ENCODE measurements at regions not wholly inside any gene's neighbourhood (a gene's known extent, or its start where the extent isn't known, plus 50 kb on each side); places are given as distances from the start of the nearest gene placed in this dataset.

- no TSS peak for BruUV-seq (replicated peaks)
- TF ChIP-seq KLF13 (CRISPR knock-in tag; IDR thresholded peaks at IDR 0.05) (no peak), MBNL3 (CRISPR knock-in tag; conservative IDR thresholded peaks at IDR 0.05) (no peak)
- peaks cover 11% of the 10 kb centered on the region for H3K9me3 ChIP-seq (ENCODE audit: low read length)
- CTCF ChIA-PET (ENCODE audit: low intra/inter-chr PET ratio, low total read pairs), result no interaction called here
- intact Hi-C loops (cut with micrococcal nuclease; ENCODE audit: unreplicated experiment), result no loop called here
- no peak for DNase-seq (ENCODE audit: low spot score)
- 13% methylated on average over 3 of the region's 3 CpGs for WGBS (ENCODE audit: low lambda C conversion rate)
- H3K27me3 ChIP-seq (ENCODE audit: control insufficient read depth in 1 of 2, insufficient read depth in 2 of 2, low read length in 2 of 2), result no peaks in the 10 kb centered on the region
- H3K4me3 ChIP-seq (replicated peaks in 1 of 3; ENCODE audit: insufficient read depth in 1 of 3, low read depth in 2 of 3, low read length in 3 of 3), result no peak overlapping the region
- H2AFZ ChIP-seq (ENCODE audit: low read length), result no peak overlapping the region
- no peak for FAIRE-seq
- H3K79me2 ChIP-seq (ENCODE audit: insufficient read depth, low read length), result no peaks in the 10 kb centered on the region
- H3K9ac ChIP-seq (ENCODE audit: insufficient read depth, low read depth, low read length), result no peak overlapping the region
- H3K4me2 ChIP-seq (ENCODE audit: low read depth, low read length), result no peak overlapping the region
- ATAC-seq, result no peak
- H3K36me3 ChIP-seq (replicated peaks in 1 of 2; ENCODE audit: control insufficient read depth in 1 of 2, insufficient read depth in 2 of 2, low read length in 2 of 2), result no peaks in the 10 kb centered on the region
- POLR2A ChIA-PET, result no interaction called here
- H3K4me1 ChIP-seq (ENCODE audit: insufficient read depth, low read length), result no peaks in the 10 kb centered on the region
- no peak overlapping the region for H3K27ac ChIP-seq (ENCODE audit: extremely low read length, insufficient read depth, low read length)
- in situ Hi-C loops (cut with HindIII; ENCODE audit: extremely low pct_ligation_motif_present, low pct_unique_long_range_greater_than_20kb), result loop anchor here (5.0 kb wide), 1 partner anchor 168 kb away; no protein-coding TSS in a partner anchor
- no peaks in the 10 kb centered on the region for H4K20me1 ChIP-seq (ENCODE audit: insufficient read depth, low read length)
Measured at GRCh38 chr16:51814617-51815016, 663.5 kb upstream of the SALL1 start.

GRCh38 chr16:51813609-51814008 lies 662.5 kb upstream of the SALL1 start:
- Histone ChIP-seq H4K20me1 (ENCODE audit: insufficient read depth, low read length) (no peaks in the 10 kb centered on the region), H3K4me1 (ENCODE audit: insufficient read depth, low read length) (no peaks in the 10 kb centered on the region), H3K9me3 (ENCODE audit: low read length) (peaks cover 11% of the 10 kb centered on the region), H3K79me2 (ENCODE audit: insufficient read depth, low read length) (no peaks in the 10 kb centered on the region), H3K27me3 (ENCODE audit: control insufficient read depth in 1 of 2, insufficient read depth in 2 of 2, low read length in 2 of 2) (no peaks in the 10 kb centered on the region), H3K4me2 (ENCODE audit: low read depth, low read length) (no peak overlapping the region), H3K4me3 (replicated peaks in 1 of 3; ENCODE audit: insufficient read depth in 1 of 3, low read depth in 2 of 3, low read length in 3 of 3) (no peak overlapping the region), H3K9ac (ENCODE audit: insufficient read depth, low read depth, low read length) (no peak overlapping the region), H3K36me3 (replicated peaks in 1 of 2; ENCODE audit: control insufficient read depth in 1 of 2, insufficient read depth in 2 of 2, low read length in 2 of 2) (no peaks in the 10 kb centered on the region), H3K27ac (ENCODE audit: extremely low read length, insufficient read depth, low read length) (no peak overlapping the region), H2AFZ (ENCODE audit: low read length) (no peak overlapping the region)
- FAIRE-seq (no peak), DNase-seq (ENCODE audit: low spot score) (no peak), ATAC-seq (no peak)
- TF ChIP-seq PREB (CRISPR knock-in tag; IDR thresholded peaks at IDR 0.05), result no peak
- no peak for TF ChIP-seq TFE3 (CRISPR knock-in tag; IDR thresholded peaks at IDR 0.05)
- no peak for TF ChIP-seq ZNF615 (CRISPR knock-in tag; IDR thresholded peaks at IDR 0.05; ENCODE audit: borderline replicate concordance)
- no peak for TF ChIP-seq ZNF18 (CRISPR knock-in tag; IDR thresholded peaks at IDR 0.05; ENCODE audit: insufficient replicate concordance)
- TF ChIP-seq CTCF (CRISPR knock-in tag; IDR thresholded peaks at IDR 0.05), result peak; percentile 28; the same call in 1 of the 2 replicates
- in situ Hi-C loops (cut with HindIII; ENCODE audit: extremely low pct_ligation_motif_present, low pct_unique_long_range_greater_than_20kb) (no loop called here), intact Hi-C loops (cut with micrococcal nuclease; ENCODE audit: unreplicated experiment) (no loop called here)
- ChIA-PET CTCF (ENCODE audit: low intra/inter-chr PET ratio, low total read pairs) (no interaction called here), POLR2A (no interaction called here)
- no TSS peak for BruUV-seq (replicated peaks)
- WGBS (ENCODE audit: low lambda C conversion rate), result 34% methylated on average over 4 of the region's 4 CpGs
